HL-60 (cell line): ENCODE measurements at regions not wholly inside any gene's neighbourhood (a gene's known extent, or its start where the extent isn't known, plus 50 kb on each side); places are given as distances from the start of the nearest gene placed in this dataset.

ENCODE experiments used
- CTCF ChIP-seq: IDR thresholded peaks from one replicate; pipeline ENCODE4 v1.5.1; 2011; ENCODE audit warnings: low read length, control low read depth, inconsistent platforms; ENCODE audit not compliant: insufficient read depth
- POLR2AphosphoS5 ChIP-seq: IDR thresholded peaks from 2 replicates; pipeline ENCODE4 v1.6.1; 2012; ENCODE audit warnings: low read depth
- SPI1 ChIP-seq: IDR thresholded peaks from 2 replicates; pipeline ENCODE4 v1.6.1; 2012; ENCODE audit warnings: low read depth, mild to moderate bottlenecking, borderline replicate concordance

GRCh38 chrX:3468031-3468430 is 121.6 kb upstream of the MXRA5 start:
- no peak for TF ChIP-seq CTCF
- TF ChIP-seq SPI1: no peak
- no peak for TF ChIP-seq POLR2AphosphoS5
